PC-9 (cell line): ENCODE measurements at regions not wholly inside any gene's neighbourhood (a gene's known extent, or its start where the extent isn't known, plus 50 kb on each side); places are given as distances from the start of the nearest gene placed in this dataset.

Experiments
- CTCF ChIP-seq: fragments of 200-600 bp; sonication (generic); conservative IDR thresholded peaks from 2 replicates; pipeline ENCODE4 v1.6.1; 2017; ENCODE audit warnings: mixed run types, antibody characterized with exemption, mild to moderate bottlenecking, moderate library complexity
- EZH2 ChIP-seq: fragments of 200-600 bp; sonication (generic); IDR thresholded peaks from 2 replicates; pipeline ENCODE4 v1.8.0; 2017; ENCODE audit warnings: antibody characterized with exemption, low read depth

- TF ChIP-seq CTCF (no peak), EZH2 (no peak)
These were observed 257.1 kb downstream of the BUD13 start for GRCh38 chr11:116515664-116516184.
